ENCODE measurements at regions not wholly inside any gene's neighbourhood (a gene's known extent, or its start where the extent isn't known, plus 50 kb on each side); places are given as distances from the start of the nearest gene placed in this dataset.

DNA sequence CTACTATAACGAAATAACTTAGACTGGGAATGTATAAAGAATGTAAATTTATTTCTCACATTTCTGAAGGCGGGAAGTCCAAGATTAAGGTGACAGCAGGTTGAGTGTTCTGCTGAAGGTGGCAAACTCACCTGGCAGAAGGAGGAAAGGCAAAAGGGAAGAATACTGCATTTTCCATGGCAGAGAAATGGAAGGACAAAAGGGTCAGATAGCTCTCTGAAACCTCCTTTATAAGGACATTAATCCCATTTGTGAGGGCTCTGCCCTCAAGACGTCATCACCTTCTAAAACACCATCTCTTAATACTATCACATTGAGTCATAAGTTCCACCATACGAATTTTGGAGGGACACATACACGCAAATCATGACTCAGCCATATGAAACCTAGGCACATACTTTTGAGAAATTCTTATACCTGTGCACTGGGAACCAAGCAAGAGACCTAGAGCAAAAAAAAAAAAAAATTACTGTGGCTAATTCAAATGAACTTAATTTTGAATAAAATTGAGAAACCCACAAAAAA, 1669.3 kb upstream of the FLRT2 start:
- no peak overlapping the region for H3K4me3 ChIP-seq
- H3K4me1 ChIP-seq, result no peaks in the 10 kb centered on the region
- WGBS, 2 donors, result 90 to 95% methylated on average over 5 of the region's 5 CpGs
- H3K27me3 ChIP-seq, result no peaks in the 10 kb centered on the region
- TF ChIP-seq CTCF (IDR thresholded peaks at IDR 0.05), result no peak
- ATAC-seq, result no peak
- no peak overlapping the region for H3K27ac ChIP-seq
- no peak for DNase-seq
- intact Hi-C loops (cut with DNase I), result no loop called here
- no peak for FAIRE-seq
- no peaks in the 10 kb centered on the region for H3K9me3 ChIP-seq
- H3K36me3 ChIP-seq, result no peaks in the 10 kb centered on the region

DNA sequence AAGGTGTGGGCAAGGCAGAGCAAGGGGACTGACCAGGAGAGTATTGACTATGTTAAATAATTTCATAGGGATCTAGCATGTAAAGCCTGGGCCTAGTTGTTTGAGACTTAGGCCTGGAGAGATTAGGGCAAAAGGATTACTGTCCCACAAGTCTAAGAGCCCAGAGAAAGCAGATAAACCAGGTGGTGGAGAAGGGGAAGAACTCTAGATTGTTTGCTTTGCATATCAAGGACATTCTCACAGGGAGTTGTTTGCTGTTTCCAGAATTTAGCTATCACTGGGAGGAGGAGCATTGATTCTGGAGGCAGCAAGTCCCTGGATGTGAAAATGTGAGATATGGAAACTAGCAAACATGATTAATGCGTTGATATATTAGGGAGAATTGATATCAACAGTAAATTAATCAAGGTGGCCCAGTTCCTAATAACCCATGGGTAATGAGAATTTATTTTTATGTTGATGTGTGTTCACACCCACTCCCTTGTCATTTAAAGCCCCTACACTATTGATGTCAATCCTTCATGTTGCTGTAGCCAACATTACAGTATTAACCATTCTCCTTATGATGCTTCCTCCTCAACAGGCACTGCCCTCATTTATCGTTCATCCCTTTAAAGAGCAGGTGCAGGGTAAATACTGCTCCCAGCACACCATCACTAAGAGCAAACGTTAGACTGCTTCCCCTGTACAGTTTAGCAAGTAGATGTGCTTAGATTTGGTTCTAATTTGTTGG, 1666.7 kb upstream of the FLRT2 start:
- no peaks in the 10 kb centered on the region for H3K9me3 ChIP-seq
- intact Hi-C loops (cut with DNase I), result no loop called here
- H3K27me3 ChIP-seq, result no peaks in the 10 kb centered on the region
- FAIRE-seq, result no peak
- H3K4me3 ChIP-seq, result no peak overlapping the region
- H3K36me3 ChIP-seq, result no peaks in the 10 kb centered on the region
- peak in 3 of 4 donors; percentile 21 to 70 (median 53) for ATAC-seq
- 25 to 30% methylated on average over 3 of the region's 3 CpGs for WGBS, 2 donors
- DNase-seq, result no peak
- no peaks in the 10 kb centered on the region for H3K4me1 ChIP-seq
- H3K27ac ChIP-seq, result no peak overlapping the region
- TF ChIP-seq CTCF (IDR thresholded peaks at IDR 0.05), result no peak

- FAIRE-seq, result no peak
- intact Hi-C loops (cut with DNase I), result no loop called here
- no peak overlapping the region for H3K4me3 ChIP-seq
- ATAC-seq, result peak in 1 of 4 donors; percentile 66
- no peak overlapping the region for H3K27ac ChIP-seq
- no peaks in the 10 kb centered on the region for H3K27me3 ChIP-seq
- DNase-seq, result no peak
- TF ChIP-seq CTCF (IDR thresholded peaks at IDR 0.05), result no peak
- no peaks in the 10 kb centered on the region for H3K9me3 ChIP-seq
- no peaks in the 10 kb centered on the region for H3K36me3 ChIP-seq
- H3K4me1 ChIP-seq, result no peaks in the 10 kb centered on the region
- WGBS, 2 donors, result 85 to 94% methylated on average over 5 of the region's 5 CpGs
Measured at GRCh38 chr14:83864106-83864505, 1665.8 kb upstream of the FLRT2 start.

DNA sequence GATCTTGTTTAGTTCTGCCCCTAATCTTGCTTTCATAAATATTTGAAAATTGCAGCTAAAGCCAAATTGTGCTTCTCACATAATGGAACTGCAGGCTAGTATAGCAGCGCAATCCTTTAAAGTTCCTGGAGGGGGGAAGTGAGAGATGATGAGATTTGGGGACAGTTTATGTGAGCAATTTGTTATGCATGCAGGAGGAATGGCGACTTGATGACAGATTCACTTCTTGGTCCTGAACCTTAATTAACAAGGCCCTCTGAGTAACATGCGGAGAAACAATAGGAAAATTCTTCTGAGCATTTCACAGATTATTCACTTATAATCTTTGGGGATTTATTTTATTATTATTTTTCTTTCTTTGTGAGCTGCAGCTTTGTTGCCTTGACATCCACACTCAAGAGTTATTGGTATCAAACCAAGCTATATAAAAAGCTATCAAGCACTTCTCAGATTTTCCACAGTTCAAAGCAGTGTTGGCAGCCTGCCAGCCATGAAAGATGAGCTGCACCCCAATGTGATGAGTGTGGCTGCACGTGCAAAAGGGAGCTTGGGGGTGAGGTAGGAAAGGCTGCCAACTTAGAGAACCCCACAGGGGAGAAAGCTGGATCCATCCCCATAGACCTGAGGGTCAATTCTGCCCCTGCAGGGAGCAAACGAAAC, 1662.2 kb upstream of the FLRT2 start:
- Histone ChIP-seq H3K27me3 (no peaks in the 10 kb centered on the region), H3K36me3 (no peaks in the 10 kb centered on the region), H3K9me3 (no peaks in the 10 kb centered on the region), H3K4me3 (no peak overlapping the region), H3K4me1 (no peaks in the 10 kb centered on the region), H3K27ac (no peak overlapping the region)
- DNase-seq, result peak in 2 of 6 donors; percentile 21 to 56
- no peak for ATAC-seq
- no peak for TF ChIP-seq CTCF (IDR thresholded peaks at IDR 0.05)
- intact Hi-C loops (cut with DNase I), result no loop called here
- 83 to 87% methylated on average over 5 of the region's 5 CpGs for WGBS, 2 donors
- no peak for FAIRE-seq
